ENCODE measurements at regions not wholly inside any gene's neighbourhood (a gene's known extent, or its start where the extent isn't known, plus 50 kb on each side); places are given as distances from the start of the nearest gene placed in this dataset.

- TF ChIP-seq CTCF (IDR thresholded peaks at IDR 0.05; ENCODE audit: insufficient read depth, low read length): no peak
- H3K4me3 ChIP-seq (ENCODE audit: low read depth, low read length): no peak overlapping the region
- DNase-seq (ENCODE audit: low read depth): no peak
Observed at GRCh38 chr5:18772475-18772874, 1138.2 kb downstream of the TAF11L14 start.

GRCh38 chr5:18778225-18778624 lies 1144.0 kb downstream of the TAF11L14 start:
- no peak overlapping the region for H3K4me3 ChIP-seq (ENCODE audit: low read depth, low read length)
- TF ChIP-seq CTCF (IDR thresholded peaks at IDR 0.05; ENCODE audit: insufficient read depth, low read length): no peak
- DNase-seq (ENCODE audit: low read depth): no peak

- no peak overlapping the region for H3K4me3 ChIP-seq (ENCODE audit: low read depth, low read length)
- DNase-seq (ENCODE audit: low read depth): no peak
- no peak for TF ChIP-seq CTCF (IDR thresholded peaks at IDR 0.05; ENCODE audit: insufficient read depth, low read length)
Observed at GRCh38 chr5:18789218-18789998, 1155.1 kb downstream of the TAF11L14 start.

GRCh38 chr5:18792145-18792544 lies 1157.9 kb downstream of the TAF11L14 start:
- DNase-seq (ENCODE audit: low read depth): no peak
- no peak for TF ChIP-seq CTCF (IDR thresholded peaks at IDR 0.05; ENCODE audit: insufficient read depth, low read length)
- H3K4me3 ChIP-seq (ENCODE audit: low read depth, low read length): no peak overlapping the region

GRCh38 chr5:18797222-18797621 lies 1163.0 kb downstream of the TAF11L14 start:
- no peak for TF ChIP-seq CTCF (IDR thresholded peaks at IDR 0.05; ENCODE audit: insufficient read depth, low read length)
- H3K4me3 ChIP-seq (ENCODE audit: low read depth, low read length): no peak overlapping the region
- no peak for DNase-seq (ENCODE audit: low read depth)

- no peak for DNase-seq (ENCODE audit: low read depth)
- TF ChIP-seq CTCF (IDR thresholded peaks at IDR 0.05; ENCODE audit: insufficient read depth, low read length): no peak
- H3K4me3 ChIP-seq (ENCODE audit: low read depth, low read length): no peak overlapping the region
Observed at GRCh38 chr5:18798058-18798457, 1163.8 kb downstream of the TAF11L14 start.

Measured in fibroblast of the aortic adventitia (primary cell).